Central memory CD4-positive, alpha-beta T cell (primary cell): ENCODE measurements at regions not wholly inside any gene's neighbourhood (a gene's known extent, or its start where the extent isn't known, plus 50 kb on each side); places are given as distances from the start of the nearest gene placed in this dataset.

Experiments used
- DNase-seq: peaks from one replicate; pipeline ENCODE4 v3.0.0; 2022

- DNase-seq = no peak
Measured at GRCh38 chr18:78168526-78168925, 811.1 kb upstream of the SALL3 start.

- DNase-seq = no peak
Measured at GRCh38 chr18:78169174-78169864, 810.3 kb upstream of the SALL3 start.

- DNase-seq = no peak
Measured at GRCh38 chr18:78171954-78172353, 807.7 kb upstream of the SALL3 start.

- DNase-seq = no peak
Measured at GRCh38 chr18:78174737-78175136, 804.9 kb upstream of the SALL3 start.

GRCh38 chr18:78178812-78179211, 800.8 kb upstream of the SALL3 start:
- no peak for DNase-seq

GRCh38 chr18:78180741-78181140, 798.9 kb upstream of the SALL3 start:
- DNase-seq = no peak

GRCh38 chr18:78183815-78184214, 795.8 kb upstream of the SALL3 start:
- no peak for DNase-seq

GRCh38 chr18:78191276-78191675, 788.3 kb upstream of the SALL3 start:
- DNase-seq = no peak

- no peak for DNase-seq
Measured at GRCh38 chr18:78192054-78192453, 787.6 kb upstream of the SALL3 start.

GRCh38 chr18:78196280-78196679, 783.3 kb upstream of the SALL3 start:
- no peak for DNase-seq

- DNase-seq = no peak
Measured at GRCh38 chr18:78199002-78199401, 780.6 kb upstream of the SALL3 start.

- no peak for DNase-seq
Measured at GRCh38 chr18:78199611-78200010, 780.0 kb upstream of the SALL3 start.

- no peak for DNase-seq
Measured at GRCh38 chr18:78207942-78208341, 771.7 kb upstream of the SALL3 start.

GRCh38 chr18:78208461-78208860, 771.2 kb upstream of the SALL3 start:
- DNase-seq = no peak

- no peak for DNase-seq
Measured at GRCh38 chr18:78213361-78213994, 766.1 kb upstream of the SALL3 start.

GRCh38 chr18:78221496-78221895, 758.1 kb upstream of the SALL3 start:
- DNase-seq = no peak

- no peak for DNase-seq
Measured at GRCh38 chr18:78228974-78229373, 750.6 kb upstream of the SALL3 start.

- no peak for DNase-seq
Measured at GRCh38 chr18:78230911-78231310, 748.7 kb upstream of the SALL3 start.

- no peak for DNase-seq
Measured at GRCh38 chr18:78232196-78232595, 747.4 kb upstream of the SALL3 start.

- no peak for DNase-seq
Measured at GRCh38 chr18:78237864-78238263, 741.8 kb upstream of the SALL3 start.

- no peak for DNase-seq
Measured at GRCh38 chr18:78238404-78239089, 741.1 kb upstream of the SALL3 start.

- DNase-seq = no peak
Measured at GRCh38 chr18:78239090-78239457, 740.5 kb upstream of the SALL3 start.

GRCh38 chr18:78240101-78240500, 739.5 kb upstream of the SALL3 start:
- DNase-seq = no peak

GRCh38 chr18:78240627-78241252, 738.9 kb upstream of the SALL3 start:
- no peak for DNase-seq
